Thoracic aorta (tissue), 2 donors: ENCODE measurements at regions not wholly inside any gene's neighbourhood (a gene's known extent, or its start where the extent isn't known, plus 50 kb on each side); places are given as distances from the start of the nearest gene placed in this dataset.

Source experiments
- ATAC-seq: fragments of 150-250 bp; one replicate; pipeline ENCODE4 v1.8.0; 2017; ENCODE audit warnings: low read depth; ENCODE audit not compliant: insufficient number of reproducible peaks, low FRiP score
- DNase-seq: peaks from one replicate; pipeline ENCODE4 v3.0.0-alpha.2; 2020; ENCODE audit warnings: low spot score
- H3K27ac ChIP-seq, 2 donors: fragments of 200-600 bp; sonication (generic); 1 replicate in 1 of 2; 2 replicates in 1 of 2; pipeline ENCODE4 v1.5.1; 2016; ENCODE audit warnings: mild to moderate bottlenecking in 2 of 2, moderate library complexity in 2 of 2
- H3K27me3 ChIP-seq: fragments of 200-600 bp; sonication (generic); replicated peaks from 2 replicates; pipeline ENCODE4 v1.6.0; 2016; ENCODE audit warnings: mild to moderate bottlenecking; ENCODE audit not compliant: insufficient read depth
- H3K36me3 ChIP-seq: fragments of 200-600 bp; sonication (generic); one replicate; pipeline ENCODE4 v1.5.1; 2016
- H3K4me1 ChIP-seq, 2 donors: fragments of 200-600 bp; sonication (generic); 1 replicate in 1 of 2; 2 replicates in 1 of 2; pipeline versions ENCODE4 v1.5.1 to v1.6.0; 2016; ENCODE audit warnings: low read depth in 2 of 2, mild to moderate bottlenecking in 1 of 2; ENCODE audit not compliant: control insufficient read depth in 1 of 2
- H3K4me3 ChIP-seq: fragments of 200-600 bp; sonication (generic); 2 replicates; pipeline ENCODE4 v1.5.1; 2016; ENCODE audit warnings: mild to moderate bottlenecking
- H3K9me3 ChIP-seq: fragments of 200-600 bp; sonication (generic); 2 replicates; pipeline ENCODE4 v1.5.1; 2016
- TF ChIP-seq, protein P1 (sequence below): fragments of 200-600 bp; sonication (generic); IDR thresholded peaks from one replicate; pipeline ENCODE4 v1.5.1; 2019; ENCODE audit warnings: antibody characterized with exemption

DNA sequence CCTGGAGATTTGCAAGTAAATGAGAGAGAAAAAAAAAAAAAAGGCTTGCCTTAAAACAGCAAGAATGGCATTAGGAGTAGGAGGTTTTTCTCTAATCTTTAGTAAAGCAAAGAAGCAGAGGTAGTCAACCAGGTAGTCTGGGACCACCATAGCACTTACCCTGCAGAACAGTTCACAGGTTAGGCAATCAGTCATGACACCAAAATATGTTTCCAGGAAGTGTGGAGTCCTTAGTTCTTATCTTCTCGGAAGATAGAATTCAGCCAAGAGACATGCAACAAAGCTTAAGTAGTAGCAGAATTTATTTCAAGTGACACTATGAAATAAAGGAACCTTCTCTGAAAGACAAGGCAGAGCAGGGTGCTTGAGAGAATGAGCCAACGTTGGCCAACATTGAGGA lies 295.8 kb downstream of the IPO8 start:
- Histone ChIP-seq H3K27ac (no peak overlapping the region), H3K4me1 (no peaks in the 10 kb centered on the region), H3K36me3 (no peaks in the 10 kb centered on the region), H3K27me3 (no peaks in the 10 kb centered on the region), H3K4me3 (no peak overlapping the region), H3K9me3 (no peaks in the 10 kb centered on the region)
- ATAC-seq (no peak), DNase-seq (no peak)
- TF ChIP-seq, protein P1, sequence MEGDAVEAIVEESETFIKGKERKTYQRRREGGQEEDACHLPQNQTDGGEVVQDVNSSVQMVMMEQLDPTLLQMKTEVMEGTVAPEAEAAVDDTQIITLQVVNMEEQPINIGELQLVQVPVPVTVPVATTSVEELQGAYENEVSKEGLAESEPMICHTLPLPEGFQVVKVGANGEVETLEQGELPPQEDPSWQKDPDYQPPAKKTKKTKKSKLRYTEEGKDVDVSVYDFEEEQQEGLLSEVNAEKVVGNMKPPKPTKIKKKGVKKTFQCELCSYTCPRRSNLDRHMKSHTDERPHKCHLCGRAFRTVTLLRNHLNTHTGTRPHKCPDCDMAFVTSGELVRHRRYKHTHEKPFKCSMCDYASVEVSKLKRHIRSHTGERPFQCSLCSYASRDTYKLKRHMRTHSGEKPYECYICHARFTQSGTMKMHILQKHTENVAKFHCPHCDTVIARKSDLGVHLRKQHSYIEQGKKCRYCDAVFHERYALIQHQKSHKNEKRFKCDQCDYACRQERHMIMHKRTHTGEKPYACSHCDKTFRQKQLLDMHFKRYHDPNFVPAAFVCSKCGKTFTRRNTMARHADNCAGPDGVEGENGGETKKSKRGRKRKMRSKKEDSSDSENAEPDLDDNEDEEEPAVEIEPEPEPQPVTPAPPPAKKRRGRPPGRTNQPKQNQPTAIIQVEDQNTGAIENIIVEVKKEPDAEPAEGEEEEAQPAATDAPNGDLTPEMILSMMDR, result no peak

DNA sequence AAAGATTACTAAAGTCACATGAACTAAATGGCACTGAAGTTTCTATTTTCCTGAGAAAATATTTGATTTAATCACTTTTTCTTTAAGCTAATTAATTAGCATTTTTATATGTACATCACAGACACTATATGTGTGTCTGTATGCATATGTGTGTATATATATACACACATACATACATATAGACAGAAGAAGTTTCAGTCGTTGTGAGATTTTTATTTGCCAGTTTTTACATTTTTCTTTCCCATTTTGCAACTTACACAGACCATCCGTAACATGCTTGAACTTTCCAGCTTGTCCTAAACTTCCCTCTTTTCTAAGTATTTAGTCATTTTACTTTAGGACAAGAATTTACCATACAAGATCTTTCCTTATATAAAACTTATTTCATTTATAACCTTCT lies 299.1 kb downstream of the IPO8 start:
- no peak overlapping the region for H3K27ac ChIP-seq
- ATAC-seq (no peak), DNase-seq (no peak)
- H3K36me3 ChIP-seq, result no peaks in the 10 kb centered on the region
- no peaks in the 10 kb centered on the region for H3K27me3 ChIP-seq
- no peaks in the 10 kb centered on the region for H3K4me1 ChIP-seq
- H3K9me3 ChIP-seq, result no peaks in the 10 kb centered on the region
- TF ChIP-seq, protein P1, result no peak
- no peak overlapping the region for H3K4me3 ChIP-seq

GRCh38 chr12:30395190-30395589 lies 300.5 kb downstream of the IPO8 start:
- Histone ChIP-seq H3K27me3 (no peaks in the 10 kb centered on the region), H3K9me3 (no peaks in the 10 kb centered on the region), H3K36me3 (no peaks in the 10 kb centered on the region), H3K27ac (no peak overlapping the region), H3K4me3 (no peak overlapping the region), H3K4me1 (no peaks in the 10 kb centered on the region)
- DNase-seq (no peak), ATAC-seq (no peak)
- TF ChIP-seq, protein P1, result no peak

GRCh38 chr12:30391766-30392366 lies 303.8 kb downstream of the IPO8 start:
- no peak overlapping the region for H3K27ac ChIP-seq
- H3K4me3 ChIP-seq, result no peak overlapping the region
- H3K9me3 ChIP-seq, result no peaks in the 10 kb centered on the region
- TF ChIP-seq, protein P1, result no peak
- H3K27me3 ChIP-seq, result no peaks in the 10 kb centered on the region
- DNase-seq (no peak), ATAC-seq (no peak)
- H3K36me3 ChIP-seq, result no peaks in the 10 kb centered on the region
- no peaks in the 10 kb centered on the region for H3K4me1 ChIP-seq

- no peak overlapping the region for H3K4me3 ChIP-seq
- no peaks in the 10 kb centered on the region for H3K36me3 ChIP-seq
- H3K4me1 ChIP-seq, result no peaks in the 10 kb centered on the region
- ATAC-seq (no peak), DNase-seq (no peak)
- TF ChIP-seq, protein P1, result no peak
- H3K27me3 ChIP-seq, result no peaks in the 10 kb centered on the region
- no peaks in the 10 kb centered on the region for H3K9me3 ChIP-seq
- no peak overlapping the region for H3K27ac ChIP-seq
Measured at GRCh38 chr12:30385706-30386105, 310.0 kb downstream of the IPO8 start.
